ENCODE measurements at regions not wholly inside any gene's neighbourhood (a gene's known extent, or its start where the extent isn't known, plus 50 kb on each side); places are given as distances from the start of the nearest gene placed in this dataset.

DNA sequence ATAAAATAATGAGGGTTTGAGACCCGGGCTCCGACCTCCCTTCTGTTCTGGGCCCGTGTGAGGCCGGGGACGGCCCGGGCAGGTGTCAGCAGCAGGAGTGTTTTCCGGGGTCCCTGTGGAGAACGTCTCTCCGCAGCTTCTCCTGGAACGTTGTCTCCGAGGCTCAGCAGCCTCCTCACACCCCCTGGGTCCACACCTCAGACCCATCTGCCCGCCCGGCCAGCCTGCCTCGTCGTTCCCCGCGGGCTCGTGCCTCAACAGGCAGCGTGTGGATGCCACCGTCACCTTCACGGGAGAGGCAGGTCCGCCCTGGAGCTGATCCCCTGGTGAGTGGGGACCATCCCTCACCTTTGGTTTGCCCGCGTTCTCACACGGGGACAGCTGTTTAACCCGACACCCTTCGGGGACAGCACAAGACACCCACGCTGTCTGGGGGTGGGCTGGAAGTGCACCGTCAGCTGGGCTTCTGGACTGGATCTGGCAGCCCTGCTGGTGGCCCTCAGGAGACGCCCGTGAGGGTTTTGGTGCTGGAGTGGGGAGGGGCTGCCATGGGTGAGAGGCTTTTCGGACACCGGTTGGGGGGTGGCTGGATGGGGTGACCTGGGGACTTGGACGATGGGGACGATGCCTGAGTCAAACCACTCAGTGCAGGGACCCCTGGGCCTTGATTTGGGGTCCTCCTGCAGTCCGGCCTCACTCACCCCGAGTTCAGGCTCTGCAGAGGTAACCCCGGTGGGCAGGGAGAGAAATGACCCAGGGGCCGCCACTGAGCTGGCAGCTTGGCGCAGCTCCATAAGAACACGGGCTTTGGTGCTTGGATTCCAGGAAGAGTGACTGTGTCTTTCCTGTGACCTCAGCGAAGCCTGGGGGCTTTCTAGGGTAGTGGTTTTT lies 131.7 kb downstream of the DNAJB6 start:
- TF ChIP-seq ZFP3 (CRISPR knock-in tag; IDR thresholded peaks at IDR 0.05) (no peak), ZNF565 (CRISPR knock-in tag; conservative IDR thresholded peaks at IDR 0.05; ENCODE audit: low read depth) (no peak), BACH2 (CRISPR knock-in tag; IDR thresholded peaks at IDR 0.05; ENCODE audit: borderline replicate concordance) (no peak), RARB (CRISPR knock-in tag; IDR thresholded peaks at IDR 0.05) (no peak), PPARA (CRISPR knock-in tag; IDR thresholded peaks at IDR 0.05; ENCODE audit: borderline replicate concordance) (no peak), ZC3H10 (CRISPR knock-in tag; IDR thresholded peaks at IDR 0.05) (no peak), ESRRG (CRISPR knock-in tag; IDR thresholded peaks at IDR 0.05) (no peak), ARNTL (CRISPR knock-in tag; IDR thresholded peaks at IDR 0.05; ENCODE audit: borderline replicate concordance, low read depth) (no peak), TCF4 (CRISPR knock-in tag; IDR thresholded peaks at IDR 0.05; ENCODE audit: borderline replicate concordance) (no peak), TOX (CRISPR knock-in tag; IDR thresholded peaks at IDR 0.05; ENCODE audit: borderline replicate concordance) (no peak)
- TF ChIP-seq, protein P1, sequence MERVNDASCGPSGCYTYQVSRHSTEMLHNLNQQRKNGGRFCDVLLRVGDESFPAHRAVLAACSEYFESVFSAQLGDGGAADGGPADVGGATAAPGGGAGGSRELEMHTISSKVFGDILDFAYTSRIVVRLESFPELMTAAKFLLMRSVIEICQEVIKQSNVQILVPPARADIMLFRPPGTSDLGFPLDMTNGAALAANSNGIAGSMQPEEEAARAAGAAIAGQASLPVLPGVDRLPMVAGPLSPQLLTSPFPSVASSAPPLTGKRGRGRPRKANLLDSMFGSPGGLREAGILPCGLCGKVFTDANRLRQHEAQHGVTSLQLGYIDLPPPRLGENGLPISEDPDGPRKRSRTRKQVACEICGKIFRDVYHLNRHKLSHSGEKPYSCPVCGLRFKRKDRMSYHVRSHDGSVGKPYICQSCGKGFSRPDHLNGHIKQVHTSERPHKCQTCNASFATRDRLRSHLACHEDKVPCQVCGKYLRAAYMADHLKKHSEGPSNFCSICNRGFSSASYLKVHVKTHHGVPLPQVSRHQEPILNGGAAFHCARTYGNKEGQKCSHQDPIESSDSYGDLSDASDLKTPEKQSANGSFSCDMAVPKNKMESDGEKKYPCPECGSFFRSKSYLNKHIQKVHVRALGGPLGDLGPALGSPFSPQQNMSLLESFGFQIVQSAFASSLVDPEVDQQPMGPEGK (CRISPR knock-in tag; IDR thresholded peaks at IDR 0.05; ENCODE audit: borderline replicate concordance), result no peak
- TF ChIP-seq, protein P2, sequence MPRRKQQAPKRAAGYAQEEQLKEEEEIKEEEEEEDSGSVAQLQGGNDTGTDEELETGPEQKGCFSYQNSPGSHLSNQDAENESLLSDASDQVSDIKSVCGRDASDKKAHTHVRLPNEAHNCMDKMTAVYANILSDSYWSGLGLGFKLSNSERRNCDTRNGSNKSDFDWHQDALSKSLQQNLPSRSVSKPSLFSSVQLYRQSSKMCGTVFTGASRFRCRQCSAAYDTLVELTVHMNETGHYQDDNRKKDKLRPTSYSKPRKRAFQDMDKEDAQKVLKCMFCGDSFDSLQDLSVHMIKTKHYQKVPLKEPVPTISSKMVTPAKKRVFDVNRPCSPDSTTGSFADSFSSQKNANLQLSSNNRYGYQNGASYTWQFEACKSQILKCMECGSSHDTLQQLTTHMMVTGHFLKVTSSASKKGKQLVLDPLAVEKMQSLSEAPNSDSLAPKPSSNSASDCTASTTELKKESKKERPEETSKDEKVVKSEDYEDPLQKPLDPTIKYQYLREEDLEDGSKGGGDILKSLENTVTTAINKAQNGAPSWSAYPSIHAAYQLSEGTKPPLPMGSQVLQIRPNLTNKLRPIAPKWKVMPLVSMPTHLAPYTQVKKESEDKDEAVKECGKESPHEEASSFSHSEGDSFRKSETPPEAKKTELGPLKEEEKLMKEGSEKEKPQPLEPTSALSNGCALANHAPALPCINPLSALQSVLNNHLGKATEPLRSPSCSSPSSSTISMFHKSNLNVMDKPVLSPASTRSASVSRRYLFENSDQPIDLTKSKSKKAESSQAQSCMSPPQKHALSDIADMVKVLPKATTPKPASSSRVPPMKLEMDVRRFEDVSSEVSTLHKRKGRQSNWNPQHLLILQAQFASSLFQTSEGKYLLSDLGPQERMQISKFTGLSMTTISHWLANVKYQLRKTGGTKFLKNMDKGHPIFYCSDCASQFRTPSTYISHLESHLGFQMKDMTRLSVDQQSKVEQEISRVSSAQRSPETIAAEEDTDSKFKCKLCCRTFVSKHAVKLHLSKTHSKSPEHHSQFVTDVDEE (CRISPR knock-in tag; IDR thresholded peaks at IDR 0.05), result no peak
- TF ChIP-seq, protein P3, sequence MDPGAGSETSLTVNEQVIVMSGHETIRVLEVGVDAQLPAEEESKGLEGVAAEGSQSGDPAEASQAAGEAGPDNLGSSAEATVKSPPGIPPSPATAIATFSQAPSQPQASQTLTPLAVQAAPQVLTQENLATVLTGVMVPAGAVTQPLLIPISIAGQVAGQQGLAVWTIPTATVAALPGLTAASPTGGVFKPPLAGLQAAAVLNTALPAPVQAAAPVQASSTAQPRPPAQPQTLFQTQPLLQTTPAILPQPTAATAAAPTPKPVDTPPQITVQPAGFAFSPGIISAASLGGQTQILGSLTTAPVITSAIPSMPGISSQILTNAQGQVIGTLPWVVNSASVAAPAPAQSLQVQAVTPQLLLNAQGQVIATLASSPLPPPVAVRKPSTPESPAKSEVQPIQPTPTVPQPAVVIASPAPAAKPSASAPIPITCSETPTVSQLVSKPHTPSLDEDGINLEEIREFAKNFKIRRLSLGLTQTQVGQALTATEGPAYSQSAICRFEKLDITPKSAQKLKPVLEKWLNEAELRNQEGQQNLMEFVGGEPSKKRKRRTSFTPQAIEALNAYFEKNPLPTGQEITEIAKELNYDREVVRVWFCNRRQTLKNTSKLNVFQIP (CRISPR knock-in tag; IDR thresholded peaks at IDR 0.05; ENCODE audit: borderline replicate concordance, low read depth), result no peak
